ENCODE measurements at regions not wholly inside any gene's neighbourhood (a gene's known extent, or its start where the extent isn't known, plus 50 kb on each side); places are given as distances from the start of the nearest gene placed in this dataset.

GRCh38 chr2:216951171-216951570, 91.3 kb upstream of the TNP1 start:
- TF ChIP-seq CTCF (conservative IDR thresholded peaks at IDR 0.05; ENCODE audit: low read length) (no peak), EZH2phosphoT487 (IDR thresholded peaks at IDR 0.05; ENCODE audit: borderline replicate concordance, low read depth, low read length) (no peak)
